Prostate gland (tissue), 2 donors: ENCODE measurements at regions not wholly inside any gene's neighbourhood (a gene's known extent, or its start where the extent isn't known, plus 50 kb on each side); places are given as distances from the start of the nearest gene placed in this dataset.

Experiments
- DNase-seq: peaks from one replicate; pipeline ENCODE4 v3.0.0-alpha.2; 2019; ENCODE audit warnings: low spot score
- H3K27ac ChIP-seq, 2 donors: fragments of 200-600 bp; sonication (generic); 2 replicates each; pipeline ENCODE4 v1.5.1; 2017 to 2019
- H3K27me3 ChIP-seq: fragments of 200-600 bp; sonication (generic); replicated peaks from 2 replicates; pipeline ENCODE4 v1.5.1; 2019; ENCODE audit not compliant: insufficient read depth
- H3K36me3 ChIP-seq, 2 donors: fragments of 200-600 bp; sonication (generic); 1 replicate in 1 of 2; 2 replicates in 1 of 2; pipeline versions ENCODE4 v1.5.1 to v1.8.1; 2017 to 2019
- H3K4me1 ChIP-seq: fragments of 200-600 bp; sonication (generic); replicated peaks from 2 replicates; pipeline ENCODE4 v1.5.1; 2019
- H3K4me3 ChIP-seq, 2 donors: fragments of 200-600 bp; sonication (generic); 2 replicates each; pipeline ENCODE4 v1.5.1; 2017 to 2019
- H3K9me3 ChIP-seq: fragments of 200-600 bp; sonication (generic); 2 replicates; pipeline ENCODE4 v1.5.1; 2017
- POLR2A ChIP-seq: fragments of 450-650 bp; IDR thresholded peaks from one replicate; pipeline ENCODE4 v1.6.1; 2016; ENCODE audit warnings: antibody characterized with exemption, mild to moderate bottlenecking
- POLR2AphosphoS5 ChIP-seq: sonication (generic); formaldehyde crosslinking; IDR thresholded peaks from one replicate; pipeline ENCODE4 v1.6.1; 2017; ENCODE audit warnings: antibody characterized with exemption
- WGBS: methylation state at CpG from one replicate; pipeline ENCODE4 v1.1.5; 2018; 5-methylcytosine and 5-hydroxymethylcytosine counted together
- intact Hi-C: fragments of 100-400 bp; cut with DNase I; formaldehyde crosslinking; loops from one replicate; pipeline ENCODE4 v1.14.2; 2022
- TF ChIP-seq, protein P1 (sequence below), 4 experiments: fragments of 200-600 bp in 2 of 4; fragments of 450-650 bp in 2 of 4; sonication (generic) in 2 of 4; IDR thresholded peaks; 1 replicate in 3 of 4; 2 replicates in 1 of 4; pipeline ENCODE4 v1.5.1; 2016 to 2019; ENCODE audit warnings: antibody characterized with exemption in 4 of 4, mild to moderate bottlenecking in 2 of 4, moderate library complexity in 2 of 4

GRCh38 chr4:38205261-38205660, 245.1 kb downstream of the PTTG2 start:
- Histone ChIP-seq H3K4me1 (no peaks in the 10 kb centered on the region), H3K27ac (peak overlapping the region in 1 of 2 donors; percentile 2), H3K36me3 (no peaks in the 10 kb centered on the region), H3K9me3 (no peaks in the 10 kb centered on the region), H3K27me3 (no peaks in the 10 kb centered on the region), H3K4me3 (no peak overlapping the region)
- intact Hi-C loops = no loop called here
- 76% methylated on average over 3 of the region's 3 CpGs for WGBS
- no peak for TF ChIP-seq POLR2AphosphoS5
- TF ChIP-seq POLR2A = no peak
- TF ChIP-seq, protein P1, sequence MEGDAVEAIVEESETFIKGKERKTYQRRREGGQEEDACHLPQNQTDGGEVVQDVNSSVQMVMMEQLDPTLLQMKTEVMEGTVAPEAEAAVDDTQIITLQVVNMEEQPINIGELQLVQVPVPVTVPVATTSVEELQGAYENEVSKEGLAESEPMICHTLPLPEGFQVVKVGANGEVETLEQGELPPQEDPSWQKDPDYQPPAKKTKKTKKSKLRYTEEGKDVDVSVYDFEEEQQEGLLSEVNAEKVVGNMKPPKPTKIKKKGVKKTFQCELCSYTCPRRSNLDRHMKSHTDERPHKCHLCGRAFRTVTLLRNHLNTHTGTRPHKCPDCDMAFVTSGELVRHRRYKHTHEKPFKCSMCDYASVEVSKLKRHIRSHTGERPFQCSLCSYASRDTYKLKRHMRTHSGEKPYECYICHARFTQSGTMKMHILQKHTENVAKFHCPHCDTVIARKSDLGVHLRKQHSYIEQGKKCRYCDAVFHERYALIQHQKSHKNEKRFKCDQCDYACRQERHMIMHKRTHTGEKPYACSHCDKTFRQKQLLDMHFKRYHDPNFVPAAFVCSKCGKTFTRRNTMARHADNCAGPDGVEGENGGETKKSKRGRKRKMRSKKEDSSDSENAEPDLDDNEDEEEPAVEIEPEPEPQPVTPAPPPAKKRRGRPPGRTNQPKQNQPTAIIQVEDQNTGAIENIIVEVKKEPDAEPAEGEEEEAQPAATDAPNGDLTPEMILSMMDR (IDR thresholded peaks at IDR 0.05) = no peak
- DNase-seq = no peak

- no peaks in the 10 kb centered on the region for H3K27me3 ChIP-seq
- H3K4me1 ChIP-seq = no peaks in the 10 kb centered on the region
- H3K27ac ChIP-seq = no peak overlapping the region
- no peak overlapping the region for H3K4me3 ChIP-seq
- no peak for DNase-seq
- no peaks in the 10 kb centered on the region for H3K36me3 ChIP-seq
- TF ChIP-seq POLR2A = no peak
- no peak for TF ChIP-seq POLR2AphosphoS5
- TF ChIP-seq, protein P1 (IDR thresholded peaks at IDR 0.05) = no peak
- intact Hi-C loops = no loop called here
- 86% methylated on average over 2 of the region's 2 CpGs for WGBS
- H3K9me3 ChIP-seq = no peaks in the 10 kb centered on the region
Measured at GRCh38 chr4:38207110-38207457, 246.9 kb downstream of the PTTG2 start.

- TF ChIP-seq, protein P1 (IDR thresholded peaks at IDR 0.05) = no peak
- TF ChIP-seq POLR2AphosphoS5 = no peak
- TF ChIP-seq POLR2A = no peak
- H3K36me3 ChIP-seq = no peaks in the 10 kb centered on the region
- H3K27me3 ChIP-seq = no peaks in the 10 kb centered on the region
- no peak overlapping the region for H3K27ac ChIP-seq
- intact Hi-C loops = no loop called here
- no peaks in the 10 kb centered on the region for H3K4me1 ChIP-seq
- 96% methylated on average over 2 of the region's 2 CpGs for WGBS
- no peak for DNase-seq
- H3K4me3 ChIP-seq = no peak overlapping the region
- H3K9me3 ChIP-seq = no peaks in the 10 kb centered on the region
Measured at GRCh38 chr4:38209654-38210053, 249.5 kb downstream of the PTTG2 start.

DNA sequence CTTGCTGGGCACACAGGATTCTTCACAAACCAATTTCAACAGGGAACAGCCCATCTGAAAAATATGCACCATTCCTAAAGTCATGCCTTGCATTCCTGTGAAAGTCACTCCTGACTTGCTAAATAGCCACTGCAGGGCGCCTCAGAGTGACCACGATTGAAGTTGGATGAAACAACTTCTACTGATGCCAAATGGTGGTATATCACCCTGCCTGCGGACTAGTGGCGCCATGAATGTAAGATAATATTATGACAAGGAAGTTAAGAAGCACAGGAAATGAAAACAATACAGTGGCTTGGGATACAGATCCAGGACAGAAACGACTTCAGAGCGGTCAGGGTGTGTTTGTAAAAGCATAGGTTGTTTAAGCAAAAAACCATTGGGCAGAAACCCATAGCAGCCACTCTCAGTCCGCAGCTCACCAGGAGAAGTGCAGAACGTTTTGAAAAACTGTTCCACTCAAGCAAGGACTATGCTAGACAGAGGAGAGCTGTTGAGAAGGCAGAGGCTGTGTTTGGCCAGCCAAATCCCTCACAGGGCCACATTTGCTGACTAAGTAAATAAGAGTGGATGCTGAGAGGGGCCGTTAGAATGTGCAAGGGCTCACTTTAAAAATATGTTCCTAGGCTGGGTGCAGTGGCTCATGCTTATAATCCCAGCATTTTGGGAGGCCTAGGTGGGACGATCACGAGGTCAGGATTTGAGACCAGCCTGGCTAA, 250.4 kb downstream of the PTTG2 start:
- Histone ChIP-seq H3K27me3 (no peaks in the 10 kb centered on the region), H3K27ac (no peak overlapping the region), H3K4me1 (no peaks in the 10 kb centered on the region), H3K9me3 (no peaks in the 10 kb centered on the region), H3K4me3 (no peak overlapping the region), H3K36me3 (no peaks in the 10 kb centered on the region)
- TF ChIP-seq POLR2AphosphoS5 (no peak), POLR2A (no peak)
- TF ChIP-seq, protein P1 (IDR thresholded peaks at IDR 0.05) = no peak
- intact Hi-C loops = no loop called here
- WGBS = 67% methylated on average over 11 of the region's 11 CpGs
- DNase-seq = no peak

GRCh38 chr4:38211885-38212284, 251.7 kb downstream of the PTTG2 start:
- Histone ChIP-seq H3K4me1 (no peaks in the 10 kb centered on the region), H3K36me3 (no peaks in the 10 kb centered on the region), H3K27me3 (no peaks in the 10 kb centered on the region), H3K4me3 (no peak overlapping the region), H3K9me3 (no peaks in the 10 kb centered on the region), H3K27ac (no peak overlapping the region)
- 65% methylated on average over 2 of the region's 2 CpGs for WGBS
- TF ChIP-seq POLR2AphosphoS5 (no peak), POLR2A (no peak)
- TF ChIP-seq, protein P1 (IDR thresholded peaks at IDR 0.05) = no peak
- intact Hi-C loops = no loop called here
- DNase-seq = no peak
